Cardiac muscle cell (in vitro differentiated cells and primary cell): ENCODE measurements at regions not wholly inside any gene's neighbourhood (a gene's known extent, or its start where the extent isn't known, plus 50 kb on each side); places are given as distances from the start of the nearest gene placed in this dataset.

Experiments
- DNase-seq, 2 donors: peaks; one replicate each; pipeline versions ENCODE4 v3.0.0 to v3.0.0-alpha.2; 2010 to 2017; ENCODE audit warnings: low read depth in 1 of 2, low spot score in 1 of 2
- H3K27ac ChIP-seq: fragments of 200-600 bp; sonication (generic); 2 replicates; pipeline ENCODE4 v1.5.1; 2016
- H3K27me3 ChIP-seq: fragments of 200-600 bp; sonication (generic); 2 replicates; pipeline ENCODE4 v1.6.0; 2016; ENCODE audit warnings: control low read depth
- H3K36me3 ChIP-seq: fragments of 200-600 bp; sonication (generic); 2 replicates; pipeline ENCODE4 v1.5.1; 2016; ENCODE audit warnings: control low read depth
- H3K4me1 ChIP-seq: fragments of 200-600 bp; sonication (generic); 2 replicates; pipeline ENCODE4 v1.8.1; 2017; ENCODE audit warnings: low read depth, mild to moderate bottlenecking, mixed run types
- H3K4me3 ChIP-seq: fragments of 200-600 bp; sonication (generic); 2 replicates; pipeline ENCODE4 v1.5.1; 2016; ENCODE audit warnings: mild to moderate bottlenecking
- H3K9me3 ChIP-seq: fragments of 200-600 bp; sonication (generic); 2 replicates; pipeline ENCODE4 v1.5.1; 2017; ENCODE audit warnings: low read depth, mild to moderate bottlenecking, control low read depth
- CTCF ChIP-seq: IDR thresholded peaks from 2 replicates; pipeline ENCODE4 v1.5.1; 2012; ENCODE audit warnings: low read depth, mild to moderate bottlenecking, low read length

- Histone ChIP-seq H3K27me3 (no peaks in the 10 kb centered on the region), H3K36me3 (no peaks in the 10 kb centered on the region), H3K4me3 (no peak overlapping the region), H3K9me3 (no peaks in the 10 kb centered on the region), H3K27ac (no peak overlapping the region), H3K4me1 (no peaks in the 10 kb centered on the region)
- no peak for TF ChIP-seq CTCF
- DNase-seq = no peak
Measured at GRCh38 chr3:104779324-104779723, 587.4 kb upstream of the ALCAM start.

GRCh38 chr3:104781112-104781511 is 585.6 kb upstream of the ALCAM start:
- H3K9me3 ChIP-seq = no peaks in the 10 kb centered on the region
- no peaks in the 10 kb centered on the region for H3K36me3 ChIP-seq
- no peak overlapping the region for H3K4me3 ChIP-seq
- H3K4me1 ChIP-seq = no peaks in the 10 kb centered on the region
- no peak overlapping the region for H3K27ac ChIP-seq
- TF ChIP-seq CTCF = no peak
- H3K27me3 ChIP-seq = no peaks in the 10 kb centered on the region
- no peak for DNase-seq

GRCh38 chr3:104785947-104786346 is 580.8 kb upstream of the ALCAM start:
- no peaks in the 10 kb centered on the region for H3K9me3 ChIP-seq
- H3K36me3 ChIP-seq = no peaks in the 10 kb centered on the region
- H3K4me3 ChIP-seq = no peak overlapping the region
- DNase-seq = no peak
- H3K27me3 ChIP-seq = no peaks in the 10 kb centered on the region
- no peak for TF ChIP-seq CTCF
- no peaks in the 10 kb centered on the region for H3K4me1 ChIP-seq
- no peak overlapping the region for H3K27ac ChIP-seq

GRCh38 chr3:104787306-104787705 is 579.4 kb upstream of the ALCAM start:
- no peaks in the 10 kb centered on the region for H3K36me3 ChIP-seq
- TF ChIP-seq CTCF = no peak
- no peaks in the 10 kb centered on the region for H3K27me3 ChIP-seq

GRCh38 chr3:104788807-104789206 is 577.9 kb upstream of the ALCAM start:
- no peaks in the 10 kb centered on the region for H3K9me3 ChIP-seq
- TF ChIP-seq CTCF = no peak
- no peaks in the 10 kb centered on the region for H3K4me1 ChIP-seq
- H3K27me3 ChIP-seq = no peaks in the 10 kb centered on the region
- H3K4me3 ChIP-seq = no peak overlapping the region
- no peak for DNase-seq
- H3K36me3 ChIP-seq = no peaks in the 10 kb centered on the region
- no peak overlapping the region for H3K27ac ChIP-seq

More at GRCh38 chr3:104787306-104787705, 579.4 kb upstream of the ALCAM start:
- Histone ChIP-seq H3K4me1 (no peaks in the 10 kb centered on the region), H3K4me3 (no peak overlapping the region), H3K9me3 (no peaks in the 10 kb centered on the region), H3K27ac (no peak overlapping the region)
- DNase-seq = no peak

- no peaks in the 10 kb centered on the region for H3K36me3 ChIP-seq
- H3K27me3 ChIP-seq = no peaks in the 10 kb centered on the region
- TF ChIP-seq CTCF = no peak
- no peaks in the 10 kb centered on the region for H3K9me3 ChIP-seq
- no peaks in the 10 kb centered on the region for H3K4me1 ChIP-seq
- no peak overlapping the region for H3K4me3 ChIP-seq
- DNase-seq = no peak
- no peak overlapping the region for H3K27ac ChIP-seq
Measured at GRCh38 chr3:104791331-104791730, 575.4 kb upstream of the ALCAM start.
